ENCODE measurements at regions not wholly inside any gene's neighbourhood (a gene's known extent, or its start where the extent isn't known, plus 50 kb on each side); places are given as distances from the start of the nearest gene placed in this dataset.

GRCh38 chr5:54607006-54607405, 89.4 kb downstream of the SNX18 start:
- Histone ChIP-seq H3K27me3 (no peaks in the 10 kb centered on the region), H3K36me3 (no peaks in the 10 kb centered on the region), H3K27ac (replicated peaks in 1 of 4) (no peak overlapping the region), H3K9me3 (no peaks in the 10 kb centered on the region), H3K4me1 (peaks cover 5 to 13% (median 9%) of the 10 kb centered on the region in 4 donors), H3K4me3 (no peak overlapping the region)
- WGBS, result 97% methylated on average over 3 of the region's 3 CpGs
- no peak for DNase-seq (ENCODE audit: extremely low spot score)
- TF ChIP-seq EP300 (IDR thresholded peaks at IDR 0.05) (no peak), POLR2A (IDR thresholded peaks at IDR 0.05; ENCODE audit: low read depth) (no peak), POLR2AphosphoS5 (IDR thresholded peaks at IDR 0.05) (no peak), CTCF (IDR thresholded peaks at IDR 0.05) (no peak)
- intact Hi-C loops (cut with DNase I), result loop anchor here (10.0 kb wide), 1 partner anchor 72 kb away; no protein-coding TSS in a partner anchor

- TF ChIP-seq CTCF (IDR thresholded peaks at IDR 0.05) (no peak), POLR2AphosphoS5 (IDR thresholded peaks at IDR 0.05) (no peak), POLR2A (IDR thresholded peaks at IDR 0.05; ENCODE audit: low read depth) (no peak), EP300 (IDR thresholded peaks at IDR 0.05) (no peak)
Observed at GRCh38 chr5:54603372-54603771, 85.8 kb downstream of the SNX18 start.

GRCh38 chr5:54602475-54602874, 84.9 kb downstream of the SNX18 start:
- DNase-seq (ENCODE audit: extremely low spot score), result no peak
- TF ChIP-seq POLR2A (IDR thresholded peaks at IDR 0.05; ENCODE audit: low read depth) (no peak), EP300 (IDR thresholded peaks at IDR 0.05) (no peak)
- H3K27ac ChIP-seq (replicated peaks in 1 of 4), result peak overlapping the region; percentile 2 to 52 (median 28)
- H3K4me1 ChIP-seq, result peaks cover 6 to 14% (median 8%) of the 10 kb centered on the region in 4 donors
- WGBS, result 81% methylated on average over 7 of the region's 7 CpGs
- no peak overlapping the region for H3K4me3 ChIP-seq
- H3K36me3 ChIP-seq, result no peaks in the 10 kb centered on the region
- no peaks in the 10 kb centered on the region for H3K27me3 ChIP-seq
- H3K9me3 ChIP-seq, result peaks cover 0 to 6% (median 3%) of the 10 kb centered on the region in 4 donors
- intact Hi-C loops (cut with DNase I), result loop anchor here (10.0 kb wide), 1 partner anchor 68 kb away; no protein-coding TSS in a partner anchor

More at GRCh38 chr5:54603372-54603771, 85.8 kb downstream of the SNX18 start:
- peaks cover 0 to 4% (median 0%) of the 10 kb centered on the region in 4 donors for H3K9me3 ChIP-seq
- no peaks in the 10 kb centered on the region for H3K36me3 ChIP-seq
- H3K27me3 ChIP-seq, result no peaks in the 10 kb centered on the region
- intact Hi-C loops (cut with DNase I), result loop anchor here (10.0 kb wide), 1 partner anchor 69 kb away; no protein-coding TSS in a partner anchor
- peak overlapping the region in 1 of 4 donors; percentile 52 for H3K27ac ChIP-seq (replicated peaks in 1 of 4)
- H3K4me1 ChIP-seq, result peaks cover 6 to 14% (median 8%) of the 10 kb centered on the region in 4 donors
- H3K4me3 ChIP-seq, result no peak overlapping the region
- no peak for DNase-seq (ENCODE audit: extremely low spot score)
- WGBS, result 47% methylated on average over 1 of the region's 1 CpG

- TF ChIP-seq POLR2AphosphoS5 (IDR thresholded peaks at IDR 0.05) (no peak), CTCF (IDR thresholded peaks at IDR 0.05) (no peak), EP300 (IDR thresholded peaks at IDR 0.05) (no peak), POLR2A (IDR thresholded peaks at IDR 0.05; ENCODE audit: low read depth) (no peak)
- H3K27ac ChIP-seq (replicated peaks in 1 of 4), result peak overlapping the region; percentile 2 to 52 (median 44)
- no peak overlapping the region for H3K4me3 ChIP-seq
- peaks cover 0 to 15% (median 7%) of the 10 kb centered on the region in 4 donors for H3K9me3 ChIP-seq
- H3K27me3 ChIP-seq, result no peaks in the 10 kb centered on the region
- 78% methylated on average over 8 of the region's 8 CpGs for WGBS
- no peaks in the 10 kb centered on the region for H3K36me3 ChIP-seq
- peaks cover 6 to 14% (median 8%) of the 10 kb centered on the region in 4 donors for H3K4me1 ChIP-seq
- no peak for DNase-seq (ENCODE audit: extremely low spot score)
- intact Hi-C loops (cut with DNase I), result loop anchor here (10.0 kb wide), 1 partner anchor 67 kb away; no protein-coding TSS in a partner anchor
Observed at GRCh38 chr5:54601411-54602230, 84.1 kb downstream of the SNX18 start.

Data from esophagus muscularis mucosa (tissue), 4 donors.